HCT116 (cell line): ENCODE measurements at regions not wholly inside any gene's neighbourhood (a gene's known extent, or its start where the extent isn't known, plus 50 kb on each side); places are given as distances from the start of the nearest gene placed in this dataset.

Experiments used
- ATAC-seq: fragments of 200-7000 bp; cut with Tn5 transposase; 2 replicates; pipeline ENCODE4 v1.9.1; 2020; ENCODE audit warnings: mild to moderate bottlenecking, moderate library complexity
- BruUV-seq: library from RNA; stranded (reverse); fragments of 400-500 nt; replicated peaks from 2 replicates; lab custom pipeline; 2021; lab: Mats Ljungman, UMichigan
- CTCF ChIA-PET: fragments of 300-600 bp; sonication (Branson Sonifier 250); formaldehyde crosslinking; loops from one replicate; lab custom pipeline; 2021; ENCODE audit warnings: antibody characterized with exemption; lab: Charles Lee
- POLR2A ChIA-PET: fragments of 300-600, 350-600 bp; sonication (Branson Sonifier 250); formaldehyde crosslinking; loops from one replicate; lab custom pipeline; 2021; ENCODE audit warnings: antibody characterized with exemption; lab: Charles Lee
- RAD21 ChIA-PET, 2 experiments: fragments of 300-600 bp; sonication (Branson Sonifier 250); formaldehyde crosslinking; loops; one replicate each; lab custom pipeline; 2023; ENCODE audit warnings: low total read pairs in 2 of 2; ENCODE audit not compliant: uncharacterized antibody in 2 of 2, unreplicated experiment in 2 of 2, low non-redundant PET in 1 of 2; lab: Charles Lee
- DNase-seq: peaks from one replicate; pipeline ENCODE4 v3.0.0-alpha.2; 2010; ENCODE audit warnings: low read depth, low spot score
- H2AFZ ChIP-seq: fragments of 200-600 bp; shearing (Covaris generic), sonication (generic); 2 replicates; pipeline ENCODE4 v1.6.1; 2017; ENCODE audit warnings: low read depth, mixed run types, mixed read lengths, antibody characterized with exemption, low read length; ENCODE audit not compliant: poor library complexity, severe bottlenecking
- H3K27ac ChIP-seq: 2 replicates; pipeline ENCODE4 v1.5.1; 2012; ENCODE audit warnings: low read depth, low read length
- H3K27me3 ChIP-seq: fragments of 200-600 bp; sonication (generic); 2 replicates; pipeline ENCODE4 v1.6.1; 2016; ENCODE audit warnings: mixed run types, low read length, mixed read lengths; ENCODE audit not compliant: insufficient read depth
- H3K36me3 ChIP-seq, 2 experiments: fragments of 200-500 bp in 1 of 2; fragments of 200-600 bp in 1 of 2; sonication (Bioruptor generic) in 1 of 2; sonication (generic) in 1 of 2; 2 replicates each; pipeline versions ENCODE4 v1.5.1 to v1.6.1; 2014 to 2016; ENCODE audit warnings: low read length in 2 of 2, inconsistent platforms in 1 of 2, mixed read lengths in 1 of 2, mixed run types in 1 of 2; ENCODE audit not compliant: insufficient read depth in 2 of 2, control insufficient read depth in 1 of 2
- H3K4me1 ChIP-seq, 2 experiments: fragments of 200-600 bp in 1 of 2; sonication (generic) in 1 of 2; 2 replicates each; pipeline versions ENCODE4 v1.5.1 to v1.6.1; 2012 to 2017; ENCODE audit warnings: low read length in 2 of 2, inconsistent platforms in 1 of 2, mild to moderate bottlenecking in 1 of 2, mixed read lengths in 1 of 2, mixed run types in 1 of 2, moderate library complexity in 1 of 2; ENCODE audit not compliant: insufficient read depth in 2 of 2, control insufficient read depth in 1 of 2
- H3K4me2 ChIP-seq: fragments of 200-600 bp; sonication (generic); 2 replicates; pipeline ENCODE4 v1.6.1; 2017; ENCODE audit warnings: mixed run types, low read length, mixed read lengths
- H3K4me3 ChIP-seq, 2 experiments: fragments of 200-600 bp in 1 of 2; sonication (generic) in 1 of 2; replicated peaks in 1 of 2; 2 replicates each; pipeline ENCODE4 v1.5.1; 2011 to 2016; ENCODE audit warnings: low read length in 2 of 2, control low read depth in 1 of 2, low read depth in 1 of 2, mild to moderate bottlenecking in 1 of 2, mixed read lengths in 1 of 2, mixed run types in 1 of 2
- H3K79me2 ChIP-seq: fragments of 200-600 bp; sonication (generic); 2 replicates; pipeline ENCODE4 v1.6.1; 2017; ENCODE audit warnings: mild to moderate bottlenecking, mixed run types, low read length, moderate library complexity, mixed read lengths; ENCODE audit not compliant: insufficient read depth
- H3K9ac ChIP-seq: fragments of 200-600 bp; sonication (generic); 2 replicates; pipeline ENCODE4 v1.6.1; 2016; ENCODE audit warnings: low read length, mixed read lengths
- H3K9me2 ChIP-seq: fragments of 200-600 bp; sonication (generic), shearing (Covaris generic); 2 replicates; pipeline ENCODE4 v1.6.1; 2017; ENCODE audit warnings: mixed run types, mild to moderate bottlenecking, moderate library complexity; ENCODE audit not compliant: insufficient read depth
- H3K9me3 ChIP-seq, 2 experiments: fragments of 200-500 bp in 1 of 2; fragments of 200-600 bp in 1 of 2; sonication (Bioruptor generic) in 1 of 2; sonication (generic) in 1 of 2; 2 replicates each; pipeline ENCODE4 v1.6.1; 2014 to 2017; ENCODE audit warnings: low read length in 2 of 2, mixed read lengths in 2 of 2, inconsistent platforms in 1 of 2, low read depth in 1 of 2, mild to moderate bottlenecking in 1 of 2, mixed run types in 1 of 2, moderate library complexity in 1 of 2; ENCODE audit not compliant: control insufficient read depth in 1 of 2, insufficient read depth in 1 of 2
- H4K20me1 ChIP-seq: fragments of 200-600 bp; sonication (generic), shearing (Covaris generic); 2 replicates; pipeline ENCODE4 v1.6.1; 2017; ENCODE audit warnings: mixed run types, mild to moderate bottlenecking, moderate library complexity; ENCODE audit not compliant: insufficient read depth
- ATF3 ChIP-seq: IDR thresholded peaks from 2 replicates; pipeline ENCODE4 v1.6.1; 2012
- CBX3 ChIP-seq: IDR thresholded peaks from 2 replicates; pipeline ENCODE4 v1.6.1; 2012; ENCODE audit warnings: low read depth
- EZH2 ChIP-seq: fragments of 200-600 bp; sonication (generic); IDR thresholded peaks from 2 replicates; pipeline ENCODE4 v1.6.1; 2017; ENCODE audit warnings: antibody characterized with exemption, mixed run types
- EZH2phosphoT487 ChIP-seq: fragments of 200-600 bp; IDR thresholded peaks from 2 replicates; pipeline ENCODE4 v1.6.1; 2018; ENCODE audit warnings: antibody characterized with exemption, borderline replicate concordance
- FOSL1 ChIP-seq: IDR thresholded peaks from 2 replicates; pipeline ENCODE4 v1.6.1; 2012; ENCODE audit warnings: low read depth
- JUND ChIP-seq: IDR thresholded peaks from 2 replicates; pipeline ENCODE4 v1.6.1; 2012
- POLR2A ChIP-seq: IDR thresholded peaks from 2 replicates; pipeline ENCODE4 v1.7.0; 2011; ENCODE audit warnings: borderline replicate concordance; ENCODE audit not compliant: insufficient read depth, insufficient read length; ENCODE audit errors: extremely low read depth
- POLR2AphosphoS5 ChIP-seq: IDR thresholded peaks from 2 replicates; pipeline ENCODE4 v1.6.1; 2011; ENCODE audit warnings: mild to moderate bottlenecking, low read depth, low read length, moderate library complexity
- REST ChIP-seq: IDR thresholded peaks from 2 replicates; pipeline ENCODE4 v1.6.1; 2012; ENCODE audit warnings: low read depth
- ZBTB33 ChIP-seq: IDR thresholded peaks from 2 replicates; pipeline ENCODE4 v1.6.1; 2011; ENCODE audit warnings: mild to moderate bottlenecking, low read length, moderate library complexity; ENCODE audit not compliant: insufficient replicate concordance; ENCODE audit errors: extremely low read depth
- ZFX ChIP-seq: fragments of 450-650 bp; IDR thresholded peaks from 2 replicates; pipeline ENCODE4 v1.6.1; 2017
- ZNF274 ChIP-seq: fragments of 200-500 bp; sonication (Bioruptor generic); IDR thresholded peaks from 2 replicates; pipeline ENCODE4 v1.6.1; 2014; ENCODE audit warnings: mild to moderate bottlenecking, low read depth, low read length, inconsistent platforms
- intact Hi-C: fragments of 100-400 bp; cut with micrococcal nuclease; formaldehyde crosslinking; loops from 2 replicates; pipeline ENCODE4 v1.10.0; 2022

- H3K79me2 ChIP-seq = no peaks in the 10 kb centered on the region
- RAD21 ChIA-PET = no interaction called here
- H3K4me3 ChIP-seq = no peak overlapping the region
- DNase-seq = no peak
- no peak overlapping the region for H3K9ac ChIP-seq
- POLR2A ChIA-PET = no interaction called here
- H2AFZ ChIP-seq = no peak overlapping the region
- no peaks in the 10 kb centered on the region for H3K9me2 ChIP-seq
- no peaks in the 10 kb centered on the region for H3K36me3 ChIP-seq
- H4K20me1 ChIP-seq = no peaks in the 10 kb centered on the region
- peaks cover 21% of the 10 kb centered on the region; the same call in 1 of the 2 replicates for H3K27me3 ChIP-seq
- H3K9me3 ChIP-seq = no peaks in the 10 kb centered on the region
- no TSS peak for BruUV-seq
- no peak for ATAC-seq
- H3K27ac ChIP-seq = no peak overlapping the region
- intact Hi-C loops = no loop called here
- H3K4me1 ChIP-seq = peaks cover 0 to 2% of the 10 kb centered on the region in 2 experiments; a peak in 1 of 4 replicates
- CTCF ChIA-PET = no interaction called here
- TF ChIP-seq REST (no peak), CBX3 (no peak), EZH2phosphoT487 (no peak), ZFX (no peak), EZH2 (no peak), POLR2AphosphoS5 (no peak), POLR2A (no peak), ZBTB33 (no peak), ATF3 (no peak), ZNF274 (no peak), JUND (no peak), FOSL1 (no peak)
- H3K4me2 ChIP-seq = no peak overlapping the region
These were observed 144.9 kb upstream of the PKDCC start for GRCh38 chr2:41902897-41903296.
